AG09319 (cell line): ENCODE measurements at regions not wholly inside any gene's neighbourhood (a gene's known extent, or its start where the extent isn't known, plus 50 kb on each side); places are given as distances from the start of the nearest gene placed in this dataset.
A peak's percentile ranks its signal among the peaks of the same experiment; 100 is the strongest.

Source experiments
- DNase-seq: peaks from one replicate; pipeline ENCODE4 v3.0.0-alpha.2; 2010; ENCODE audit warnings: low read depth; ENCODE audit errors: extremely low read depth
- CTCF ChIP-seq: IDR thresholded peaks from 2 replicates; pipeline ENCODE4 v1.5.1; 2011; ENCODE audit warnings: low read depth, mild to moderate bottlenecking, inconsistent platforms, low read length, moderate library complexity

GRCh38 chr13:42458193-42458592 is 115.8 kb upstream of the TNFSF11 start:
- TF ChIP-seq CTCF: no peak
- DNase-seq: no peak

DNA sequence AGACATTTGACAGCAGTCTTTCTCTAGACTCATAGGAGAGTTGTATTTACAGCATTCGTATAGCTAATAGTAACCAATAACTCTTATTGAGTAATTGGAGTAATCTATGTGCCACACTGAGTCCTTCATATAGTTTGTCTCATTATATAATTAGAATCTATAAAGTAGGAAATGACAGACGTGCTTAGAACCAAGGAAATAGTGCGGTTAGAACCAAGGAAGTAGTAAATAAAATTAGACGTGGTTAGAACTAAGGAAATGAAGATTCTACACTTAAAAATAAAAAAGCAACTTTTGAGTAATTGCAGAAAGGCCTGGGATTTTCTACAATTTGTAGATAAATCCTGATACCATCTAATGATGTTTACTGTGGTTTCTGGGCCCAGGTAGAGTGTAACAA is 107.8 kb upstream of the TNFSF11 start:
- no peak for TF ChIP-seq CTCF
- DNase-seq: no peak

- TF ChIP-seq CTCF: no peak
- DNase-seq: no peak
These were observed 107.3 kb upstream of the TNFSF11 start for GRCh38 chr13:42466609-42467008.

DNA sequence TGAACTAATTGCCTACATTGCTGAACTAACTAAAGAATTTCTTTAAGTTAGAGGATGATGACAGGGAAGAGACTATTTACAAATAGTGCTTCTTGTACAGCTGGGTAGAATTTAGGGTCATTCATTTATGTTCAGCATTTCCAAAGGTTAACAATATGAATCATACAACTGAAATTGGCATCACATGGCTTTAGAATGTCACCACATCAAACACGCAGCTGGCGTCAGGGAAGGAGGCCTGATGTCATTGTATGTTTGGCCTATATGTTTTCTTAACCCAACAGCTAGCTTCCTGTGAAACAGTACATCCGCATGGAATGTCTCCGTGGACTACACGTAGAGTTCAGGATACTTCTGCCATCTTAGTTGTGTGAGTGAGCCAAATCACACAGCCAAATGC is 99.0 kb upstream of the TNFSF11 start:
- TF ChIP-seq CTCF: no peak
- no peak for DNase-seq

DNA sequence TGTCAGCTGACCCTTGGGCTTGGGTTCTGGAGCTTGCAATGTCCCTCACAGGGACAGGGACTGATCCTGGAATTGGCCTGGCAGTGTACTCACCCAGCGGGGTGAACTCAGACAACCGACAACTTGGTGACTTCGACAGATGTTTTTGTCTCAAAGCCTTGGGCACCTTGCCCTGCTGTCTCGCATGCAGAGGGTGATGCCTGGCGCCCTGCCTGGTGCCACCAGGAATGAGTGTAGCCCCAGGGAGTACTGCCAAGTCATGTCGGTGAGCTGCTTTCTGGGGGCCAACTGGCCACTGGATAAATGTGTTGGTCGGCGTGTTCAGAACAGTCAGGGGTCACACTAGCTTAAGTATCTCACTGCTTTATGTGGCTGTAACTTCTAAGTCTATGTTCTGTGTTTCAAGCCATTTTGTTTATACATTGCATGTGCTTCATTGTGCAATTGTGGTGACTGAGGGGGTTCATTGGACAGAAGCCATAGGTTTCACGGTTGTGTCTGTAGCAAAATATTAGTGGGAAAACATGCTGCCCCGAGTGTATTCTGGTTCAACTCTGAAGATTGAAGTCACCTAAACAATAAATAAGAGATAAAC is 96.3 kb upstream of the TNFSF11 start:
- DNase-seq: no peak
- TF ChIP-seq CTCF: no peak

GRCh38 chr13:42478531-42479156 is 95.3 kb upstream of the TNFSF11 start:
- DNase-seq: no peak
- peak; percentile 31 for TF ChIP-seq CTCF

DNA sequence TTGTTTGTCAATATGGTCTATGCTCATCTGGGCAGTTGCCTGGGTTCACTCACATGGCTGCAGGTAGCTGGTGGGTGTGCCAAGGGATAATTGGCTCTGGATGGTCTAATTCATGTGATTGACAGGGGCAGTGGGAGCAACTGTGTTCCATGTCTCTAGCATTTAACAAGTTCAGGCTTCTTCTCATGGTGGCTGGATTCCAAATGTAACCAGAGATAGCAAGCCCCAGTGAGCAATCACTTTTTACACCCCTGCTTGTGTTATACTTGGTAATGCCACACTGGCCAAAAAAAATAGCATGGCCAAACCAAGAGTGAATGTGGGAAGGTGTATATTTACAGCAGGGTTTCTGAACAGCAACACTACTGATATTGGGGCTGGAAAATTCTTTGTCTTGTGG is 89.6 kb upstream of the TNFSF11 start:
- DNase-seq: no peak
- TF ChIP-seq CTCF: no peak
